SK-N-SH (cell line): ENCODE measurements at regions not wholly inside any gene's neighbourhood (a gene's known extent, or its start where the extent isn't known, plus 50 kb on each side); places are given as distances from the start of the nearest gene placed in this dataset.

Experiments used
- CTCF ChIA-PET: fragments of 300-600, 350-600 bp; formaldehyde crosslinking; extraction: SDS; loops from one replicate; lab custom pipeline; 2021; lab: Yijun Ruan, JAX
- POLR2A ChIA-PET: fragments of 350-600 bp; sonication (Branson Sonifier 250); formaldehyde crosslinking; extraction: SDS; loops from one replicate; lab custom pipeline; 2020; ENCODE audit warnings: antibody characterized with exemption, inconsistent platforms; lab: Yijun Ruan, JAX
- DNase-seq: peaks from one replicate; pipeline ENCODE4 v3.0.0; 2012
- H2AFZ ChIP-seq: fragments of 200-600 bp; sonication (generic); 2 replicates; pipeline ENCODE4 v1.8.1; 2016; ENCODE audit warnings: antibody characterized with exemption, mild to moderate bottlenecking, low read depth
- H3F3A ChIP-seq: fragments of 200-600 bp; sonication (generic); replicated peaks from 2 replicates; pipeline ENCODE3; 2016; ENCODE audit warnings: antibody characterized with exemption, mild to moderate bottlenecking; ENCODE audit not compliant: insufficient read depth
- H3K27ac ChIP-seq, 2 experiments: fragments of 200-500 bp in 1 of 2; fragments of 200-600 bp in 1 of 2; sonication (Bioruptor generic) in 1 of 2; sonication (generic), shearing (Covaris generic) in 1 of 2; 2 replicates each; pipeline versions ENCODE4 v1.5.1 to v1.6.1; 2014 to 2016; ENCODE audit warnings: low read depth in 2 of 2, inconsistent platforms in 1 of 2, low read length in 1 of 2, mild to moderate bottlenecking in 1 of 2, mixed read lengths in 1 of 2
- H3K27me3 ChIP-seq: fragments of 200-600 bp; sonication (generic), shearing (Covaris generic); 2 replicates; pipeline ENCODE4 v1.6.1; 2016; ENCODE audit warnings: mixed run types; ENCODE audit not compliant: insufficient read depth
- H3K36me3 ChIP-seq, 2 experiments: fragments of 200-500 bp in 1 of 2; fragments of 200-600 bp in 1 of 2; sonication (Bioruptor generic) in 1 of 2; sonication (generic) in 1 of 2; replicated peaks in 1 of 2; 2 replicates each; pipeline versions ENCODE3 to v1.5.1; 2014 to 2016; ENCODE audit warnings: low read length in 1 of 2, mild to moderate bottlenecking in 1 of 2; ENCODE audit not compliant: insufficient read depth in 2 of 2, control insufficient read depth in 1 of 2
- H3K4me1 ChIP-seq, 2 experiments: fragments of 200-500 bp in 1 of 2; fragments of 200-600 bp in 1 of 2; sonication (Bioruptor generic) in 1 of 2; sonication (generic), shearing (Covaris generic) in 1 of 2; 2 replicates each; pipeline versions ENCODE4 v1.5.1 to v1.6.1; 2014 to 2016; ENCODE audit warnings: low read depth in 1 of 2, low read length in 1 of 2, mixed run types in 1 of 2; ENCODE audit not compliant: insufficient read depth in 2 of 2, control insufficient read depth in 1 of 2
- H3K4me2 ChIP-seq: fragments of 200-600 bp; sonication (generic), shearing (Covaris generic); 2 replicates; pipeline ENCODE4 v1.6.1; 2017; ENCODE audit warnings: mixed run types
- H3K4me3 ChIP-seq, 2 experiments: fragments of 200-500 bp in 1 of 2; fragments of 200-600 bp in 1 of 2; sonication (Bioruptor generic) in 1 of 2; sonication (generic), shearing (Covaris generic) in 1 of 2; 2 replicates each; pipeline versions ENCODE4 v1.5.1 to v1.8.1; 2014 to 2016; ENCODE audit warnings: low read depth in 2 of 2, inconsistent platforms in 1 of 2, low read length in 1 of 2, mild to moderate bottlenecking in 1 of 2, mixed read lengths in 1 of 2, moderate library complexity in 1 of 2
- H3K79me2 ChIP-seq: fragments of 200-600 bp; sonication (generic); 2 replicates; pipeline ENCODE4 v1.8.1; 2017; ENCODE audit warnings: mild to moderate bottlenecking; ENCODE audit not compliant: insufficient read depth
- H3K9ac ChIP-seq: fragments of 200-600 bp; sonication (generic); 2 replicates; pipeline ENCODE4 v1.6.1; 2017; ENCODE audit warnings: mixed run types
- H3K9me2 ChIP-seq: fragments of 200-600 bp; sonication (generic); 2 replicates; pipeline ENCODE4 v1.6.1; 2017; ENCODE audit warnings: mixed run types
- H3K9me3 ChIP-seq: fragments of 200-600 bp; sonication (generic); 2 replicates; pipeline ENCODE4 v1.6.1; 2017; ENCODE audit warnings: mixed run types, mild to moderate bottlenecking, moderate library complexity
- H4K20me1 ChIP-seq: fragments of 200-600 bp; sonication (generic); 2 replicates; pipeline ENCODE4 v1.6.1; 2017; ENCODE audit warnings: mild to moderate bottlenecking, mixed run types; ENCODE audit not compliant: insufficient read depth
- FOSL2 ChIP-seq: IDR thresholded peaks from 2 replicates; pipeline ENCODE4 v1.4.0; 2012; ENCODE audit warnings: low read depth, mild to moderate bottlenecking, moderate library complexity, borderline replicate concordance
- FOXJ3 ChIP-seq: sonication (generic); formaldehyde crosslinking; IDR thresholded peaks from 2 replicates; pipeline ENCODE4 v1.5.1; 2020; ENCODE audit warnings: mild to moderate bottlenecking, missing genetic modification reagents
- GABPA ChIP-seq: IDR thresholded peaks from 2 replicates; pipeline ENCODE4 v1.4.0; 2012; ENCODE audit warnings: low read depth, mild to moderate bottlenecking
- GATA2 ChIP-seq: sonication (generic); formaldehyde crosslinking; IDR thresholded peaks from 2 replicates; pipeline ENCODE4 v1.5.0; 2020; ENCODE audit warnings: mild to moderate bottlenecking, missing genetic modification reagents
- JUND ChIP-seq: IDR thresholded peaks from 2 replicates; pipeline ENCODE4 v1.4.0; 2012
- NFIC ChIP-seq: IDR thresholded peaks from 2 replicates; pipeline ENCODE4 v1.4.0; 2012; ENCODE audit warnings: borderline replicate concordance
- RAD21 ChIP-seq: IDR thresholded peaks from 2 replicates; pipeline ENCODE4 v1.6.1; 2012; ENCODE audit warnings: mild to moderate bottlenecking, low read length
- RCOR1 ChIP-seq: fragments of 150-350 bp; IDR thresholded peaks from 2 replicates; pipeline ENCODE4 v1.6.1; 2017; ENCODE audit warnings: antibody characterized with exemption, low read length
- RFX5 ChIP-seq: IDR thresholded peaks from 2 replicates; pipeline ENCODE4 v1.6.1; 2012; ENCODE audit warnings: mild to moderate bottlenecking, improper control_type of control experiment, low read length
- SIN3A ChIP-seq: IDR thresholded peaks from 2 replicates; pipeline ENCODE4 v1.6.1; 2012; ENCODE audit warnings: low read depth, mild to moderate bottlenecking, low read length, moderate library complexity, borderline replicate concordance
- SMC3 ChIP-seq: IDR thresholded peaks from 2 replicates; pipeline ENCODE4 v1.6.1; 2012; ENCODE audit warnings: low read depth, low read length, improper control_type of control experiment
- TAF1 ChIP-seq: IDR thresholded peaks from 2 replicates; pipeline ENCODE4 v1.6.1; 2012; ENCODE audit warnings: low read depth, mild to moderate bottlenecking, low read length, moderate library complexity, borderline replicate concordance
- YY1 ChIP-seq: IDR thresholded peaks from 2 replicates; pipeline ENCODE4 v1.4.0; 2012; ENCODE audit warnings: low read depth, mild to moderate bottlenecking
- WGBS: methylation state at CpG from one replicate; pipeline ENCODE4 v1.1.6; 2017; ENCODE audit warnings: low lambda C conversion rate; 5-methylcytosine and 5-hydroxymethylcytosine counted together
- TF ChIP-seq, protein P1 (sequence below): fragments of 150-350 bp; IDR thresholded peaks from 2 replicates; pipeline ENCODE4 v1.6.1; 2016; ENCODE audit warnings: mild to moderate bottlenecking, low read depth, low read length
- TF ChIP-seq, protein P2 (sequence below): IDR thresholded peaks from 2 replicates; pipeline ENCODE4 v1.4.0; 2012; ENCODE audit warnings: low read depth, borderline replicate concordance
- TF ChIP-seq, protein P3 (sequence below): IDR thresholded peaks from 2 replicates; pipeline ENCODE4 v1.4.0; 2012; ENCODE audit warnings: low read depth
- TF ChIP-seq, protein P4 (sequence below): fragments of 200-600 bp; sonication (generic); IDR thresholded peaks from 2 replicates; pipeline ENCODE4 v1.6.1; 2017; ENCODE audit warnings: antibody characterized with exemption, mild to moderate bottlenecking, moderate library complexity

DNA sequence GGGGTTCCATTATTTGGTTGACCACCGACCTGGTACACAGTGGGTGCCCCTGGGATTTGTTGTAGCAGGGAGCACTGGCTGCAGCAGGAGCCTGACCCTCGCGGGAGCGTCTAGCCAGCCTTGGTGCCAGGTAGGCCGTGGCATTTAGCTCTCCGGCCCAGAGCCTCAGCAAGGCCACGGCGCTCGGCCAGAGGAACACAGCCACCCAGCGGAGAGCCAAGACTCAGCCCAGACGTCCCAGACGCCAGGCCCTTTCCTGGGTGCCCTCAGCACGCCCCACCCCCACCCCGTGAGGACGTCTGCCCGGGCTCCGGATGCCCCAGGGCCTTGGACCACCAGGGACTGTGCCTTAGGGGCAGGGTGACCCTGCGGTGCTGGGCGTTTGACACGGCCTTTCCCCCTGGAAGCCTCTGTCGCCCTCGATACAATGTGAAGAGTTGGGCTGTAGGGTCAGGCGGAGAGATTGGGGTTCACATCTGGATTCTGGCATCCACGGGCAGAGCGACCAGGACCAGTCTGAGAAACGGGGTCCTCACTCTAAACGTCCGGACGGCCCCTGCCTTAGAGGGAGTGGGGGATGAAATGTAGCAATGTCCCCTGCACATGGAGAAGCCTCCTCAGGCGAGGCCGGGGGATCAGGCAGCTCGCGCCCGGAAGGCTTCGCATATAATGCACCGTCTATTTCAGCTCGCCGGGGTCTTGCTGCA, 99.2 kb upstream of the FGF3 start:
- H3K36me3 ChIP-seq: no peaks in the 10 kb centered on the region
- no peak for TF ChIP-seq RAD21
- TF ChIP-seq RFX5: no peak
- no peak for TF ChIP-seq YY1
- TF ChIP-seq RCOR1: no peak
- TF ChIP-seq FOXJ3 (CRISPR knock-in tag): no peak
- TF ChIP-seq, protein P1, sequence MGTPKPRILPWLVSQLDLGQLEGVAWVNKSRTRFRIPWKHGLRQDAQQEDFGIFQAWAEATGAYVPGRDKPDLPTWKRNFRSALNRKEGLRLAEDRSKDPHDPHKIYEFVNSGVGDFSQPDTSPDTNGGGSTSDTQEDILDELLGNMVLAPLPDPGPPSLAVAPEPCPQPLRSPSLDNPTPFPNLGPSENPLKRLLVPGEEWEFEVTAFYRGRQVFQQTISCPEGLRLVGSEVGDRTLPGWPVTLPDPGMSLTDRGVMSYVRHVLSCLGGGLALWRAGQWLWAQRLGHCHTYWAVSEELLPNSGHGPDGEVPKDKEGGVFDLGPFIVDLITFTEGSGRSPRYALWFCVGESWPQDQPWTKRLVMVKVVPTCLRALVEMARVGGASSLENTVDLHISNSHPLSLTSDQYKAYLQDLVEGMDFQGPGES: no peak
- no peak for TF ChIP-seq NFIC
- TF ChIP-seq, protein P2, sequence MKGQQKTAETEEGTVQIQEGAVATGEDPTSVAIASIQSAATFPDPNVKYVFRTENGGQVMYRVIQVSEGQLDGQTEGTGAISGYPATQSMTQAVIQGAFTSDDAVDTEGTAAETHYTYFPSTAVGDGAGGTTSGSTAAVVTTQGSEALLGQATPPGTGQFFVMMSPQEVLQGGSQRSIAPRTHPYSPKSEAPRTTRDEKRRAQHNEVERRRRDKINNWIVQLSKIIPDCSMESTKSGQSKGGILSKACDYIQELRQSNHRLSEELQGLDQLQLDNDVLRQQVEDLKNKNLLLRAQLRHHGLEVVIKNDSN: no peak
- no peak for TF ChIP-seq SIN3A
- TF ChIP-seq GABPA: no peak
- TF ChIP-seq, protein P3, sequence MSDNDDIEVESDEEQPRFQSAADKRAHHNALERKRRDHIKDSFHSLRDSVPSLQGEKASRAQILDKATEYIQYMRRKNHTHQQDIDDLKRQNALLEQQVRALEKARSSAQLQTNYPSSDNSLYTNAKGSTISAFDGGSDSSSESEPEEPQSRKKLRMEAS: no peak
- no peak for TF ChIP-seq TAF1
- TF ChIP-seq JUND: no peak
- TF ChIP-seq FOSL2: no peak
- POLR2A ChIA-PET: interaction anchor here (0.7 kb wide), 1 partner anchor 278 kb away, joined by 3 read pairs; no protein-coding TSS in a partner anchor
- no peaks in the 10 kb centered on the region for H3K9me3 ChIP-seq
- no peaks in the 10 kb centered on the region for H4K20me1 ChIP-seq
- no peaks in the 10 kb centered on the region for H3K27me3 ChIP-seq
- DNase-seq: no peak
- H3K79me2 ChIP-seq: no peaks in the 10 kb centered on the region
- no peak overlapping the region for H2AFZ ChIP-seq
- H3K27ac ChIP-seq: no peak overlapping the region
- no peak overlapping the region for H3K9ac ChIP-seq
- H3K4me3 ChIP-seq: peak overlapping the region in 1 of 2 experiments; percentile 54; a peak in 1 of 4 replicates
- no peak overlapping the region for H3K4me2 ChIP-seq
- H3K9me2 ChIP-seq: no peaks in the 10 kb centered on the region
- CTCF ChIA-PET: interaction anchor here (0.6 to 7.3 kb wide), 72 partner anchors 9 to 816 kb away, joined by 3 to 105 read pairs (median 5); partner anchors contain the start of gene FADD
- H3K4me1 ChIP-seq: peaks cover 0 to 10% of the 10 kb centered on the region in 2 experiments; a peak in 1 of 4 replicates
- no peaks in the 10 kb centered on the region for H3F3A ChIP-seq
- 44% methylated on average over 16 of the region's 38 CpGs for WGBS

DNA sequence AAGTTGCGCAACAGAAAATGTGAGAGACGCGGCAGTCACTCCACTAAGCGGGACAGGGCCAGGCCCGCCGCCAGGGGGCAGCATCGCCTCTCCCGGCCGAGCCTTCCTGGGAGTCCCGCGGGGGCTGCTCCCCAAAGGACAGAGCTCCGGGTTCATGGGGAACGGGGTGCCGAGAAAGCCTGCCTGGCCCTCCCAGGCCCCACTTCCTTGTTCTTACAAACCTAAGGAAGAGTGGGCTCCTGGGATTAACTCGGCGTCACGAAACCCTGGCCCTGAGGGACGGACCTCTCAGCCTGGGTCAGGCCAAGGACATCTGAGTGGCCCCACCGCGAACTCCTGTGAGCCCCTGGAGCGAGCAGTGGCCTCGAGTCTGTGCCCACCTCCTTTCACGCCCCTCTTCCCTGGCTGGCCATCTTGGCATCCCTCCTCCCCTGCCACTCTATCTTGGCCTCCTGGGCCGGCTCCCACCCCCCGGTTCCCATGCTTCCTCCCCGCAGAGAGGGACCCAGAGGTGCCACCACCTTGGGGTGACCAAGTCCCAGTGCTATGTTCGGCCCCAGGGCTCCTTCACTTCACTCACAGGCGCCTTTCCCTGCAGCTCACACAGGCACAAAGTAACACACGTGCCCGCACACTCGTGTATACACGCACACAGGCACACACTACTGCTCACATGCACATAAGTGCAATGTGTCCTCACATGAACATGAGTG, 99.9 kb upstream of the FGF3 start:
- peak; percentile 89 for DNase-seq
- no peak overlapping the region for H3K4me2 ChIP-seq

More for the DNA sequence above, 99.9 kb upstream of the FGF3 start:
- Histone ChIP-seq H3K27ac (no peak overlapping the region), H4K20me1 (no peaks in the 10 kb centered on the region), H3K36me3 (no peaks in the 10 kb centered on the region), H3K27me3 (no peaks in the 10 kb centered on the region), H3K9ac (no peak overlapping the region), H3K9me2 (no peaks in the 10 kb centered on the region), H3K79me2 (no peaks in the 10 kb centered on the region), H3K4me3 (peak overlapping the region in 1 of 2 experiments; percentile 54; a peak in 1 of 4 replicates), H3K9me3 (no peaks in the 10 kb centered on the region), H3K4me1 (peaks cover 0 to 10% of the 10 kb centered on the region in 2 experiments; a peak in 1 of 4 replicates), H2AFZ (no peak overlapping the region), H3F3A (no peaks in the 10 kb centered on the region)
- CTCF ChIA-PET: interaction anchor here (0.6 to 7.3 kb wide), 76 partner anchors 10 to 817 kb away, joined by 3 to 105 read pairs (median 5); partner anchors contain the start of gene FADD
- POLR2A ChIA-PET: interaction anchor here (0.5 to 0.7 kb wide), 2 partner anchors 161 to 277 kb away, joined by 3 read pairs; no protein-coding TSS in a partner anchor
- 42% methylated on average over 24 of the region's 32 CpGs for WGBS
- TF ChIP-seq SMC3: peak; percentile 95
- peak; percentile 80 for TF ChIP-seq RAD21
- TF ChIP-seq, protein P4, sequence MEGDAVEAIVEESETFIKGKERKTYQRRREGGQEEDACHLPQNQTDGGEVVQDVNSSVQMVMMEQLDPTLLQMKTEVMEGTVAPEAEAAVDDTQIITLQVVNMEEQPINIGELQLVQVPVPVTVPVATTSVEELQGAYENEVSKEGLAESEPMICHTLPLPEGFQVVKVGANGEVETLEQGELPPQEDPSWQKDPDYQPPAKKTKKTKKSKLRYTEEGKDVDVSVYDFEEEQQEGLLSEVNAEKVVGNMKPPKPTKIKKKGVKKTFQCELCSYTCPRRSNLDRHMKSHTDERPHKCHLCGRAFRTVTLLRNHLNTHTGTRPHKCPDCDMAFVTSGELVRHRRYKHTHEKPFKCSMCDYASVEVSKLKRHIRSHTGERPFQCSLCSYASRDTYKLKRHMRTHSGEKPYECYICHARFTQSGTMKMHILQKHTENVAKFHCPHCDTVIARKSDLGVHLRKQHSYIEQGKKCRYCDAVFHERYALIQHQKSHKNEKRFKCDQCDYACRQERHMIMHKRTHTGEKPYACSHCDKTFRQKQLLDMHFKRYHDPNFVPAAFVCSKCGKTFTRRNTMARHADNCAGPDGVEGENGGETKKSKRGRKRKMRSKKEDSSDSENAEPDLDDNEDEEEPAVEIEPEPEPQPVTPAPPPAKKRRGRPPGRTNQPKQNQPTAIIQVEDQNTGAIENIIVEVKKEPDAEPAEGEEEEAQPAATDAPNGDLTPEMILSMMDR: peak; percentile 89
- no peak for TF ChIP-seq GATA2 (CRISPR knock-in tag)
